Mesendoderm (in vitro differentiated cells): ENCODE measurements at regions not wholly inside any gene's neighbourhood (a gene's known extent, or its start where the extent isn't known, plus 50 kb on each side); places are given as distances from the start of the nearest gene placed in this dataset.

Experiments
- DNase-seq: peaks from one replicate; pipeline ENCODE4 v3.0.0; 2013
- H2AK5ac ChIP-seq: 2 replicates; pipeline ENCODE4 v1.6.1; 2013; ENCODE audit warnings: low read length, inconsistent platforms
- H2BK120ac ChIP-seq: 2 replicates; pipeline ENCODE4 v1.6.1; 2013; ENCODE audit warnings: low read depth, mild to moderate bottlenecking, low read length, moderate library complexity, mixed read lengths
- H2BK15ac ChIP-seq: replicated peaks from 2 replicates; pipeline ENCODE4 v1.6.1; 2013; ENCODE audit warnings: low read depth, mild to moderate bottlenecking, moderate library complexity
- H2BK5ac ChIP-seq: 2 replicates; pipeline ENCODE4 v1.6.1; 2013; ENCODE audit warnings: low read length, inconsistent platforms
- H3K18ac ChIP-seq: 2 replicates; pipeline ENCODE4 v1.6.1; 2013; ENCODE audit warnings: mild to moderate bottlenecking, low read length, mixed read lengths
- H3K23ac ChIP-seq: one replicate; pipeline ENCODE4 v1.6.1; 2013; ENCODE audit warnings: low read length
- H3K27ac ChIP-seq: 2 replicates; pipeline ENCODE4 v1.5.1; 2013; ENCODE audit warnings: low read depth, mild to moderate bottlenecking, inconsistent platforms, low read length, moderate library complexity
- H3K27me3 ChIP-seq: 2 replicates; pipeline ENCODE4 v1.6.1; 2013; ENCODE audit warnings: low read length, control low read depth, mild to moderate bottlenecking, inconsistent platforms; ENCODE audit not compliant: insufficient read depth, poor library complexity
- H3K36me3 ChIP-seq: 2 replicates; pipeline ENCODE4 v1.6.1; 2013; ENCODE audit warnings: low read length, inconsistent platforms; ENCODE audit not compliant: control insufficient read depth, insufficient read depth
- H3K4ac ChIP-seq: one replicate; pipeline ENCODE4 v1.6.1; 2013; ENCODE audit warnings: low read depth, mild to moderate bottlenecking, low read length, moderate library complexity
- H3K4me1 ChIP-seq: 2 replicates; pipeline ENCODE4 v1.6.1; 2013; ENCODE audit warnings: low read depth, low read length, inconsistent platforms; ENCODE audit not compliant: control insufficient read depth
- H3K4me2 ChIP-seq: 2 replicates; pipeline ENCODE4 v1.6.1; 2013; ENCODE audit warnings: low read length
- H3K4me3 ChIP-seq: 2 replicates; pipeline ENCODE4 v1.5.1; 2013; ENCODE audit warnings: mild to moderate bottlenecking, low read length
- H3K56ac ChIP-seq: one replicate; pipeline ENCODE4 v1.6.1; 2013; ENCODE audit warnings: low read length
- H3K79me1 ChIP-seq: 2 replicates; pipeline ENCODE4 v1.6.1; 2013; ENCODE audit warnings: low read length, inconsistent platforms
- H3K79me2 ChIP-seq: 2 replicates; pipeline ENCODE4 v1.6.1; 2013; ENCODE audit warnings: mild to moderate bottlenecking, low read length; ENCODE audit not compliant: control insufficient read depth, insufficient read depth
- H3K9ac ChIP-seq: 2 replicates; pipeline ENCODE4 v1.6.1; 2013; ENCODE audit warnings: low read length, inconsistent platforms
- H4K5ac ChIP-seq: one replicate; pipeline ENCODE4 v1.6.1; 2013; ENCODE audit warnings: low read length
- H4K8ac ChIP-seq: one replicate; pipeline ENCODE4 v1.6.1; 2013; ENCODE audit warnings: low read depth, mild to moderate bottlenecking, control low read depth, low read length, moderate library complexity
- WGBS: extraction: QIAGEN DNeasy Blood & Tissue Kit; methylation state at CpG from one replicate; pipeline ENCODE4 v1.1.7; 2013; ENCODE audit warnings: low lambda C conversion rate, missing lambda C conversion rate; ENCODE audit not compliant: insufficient coverage; ENCODE audit errors: extremely low coverage; 5-methylcytosine and 5-hydroxymethylcytosine counted together

DNA sequence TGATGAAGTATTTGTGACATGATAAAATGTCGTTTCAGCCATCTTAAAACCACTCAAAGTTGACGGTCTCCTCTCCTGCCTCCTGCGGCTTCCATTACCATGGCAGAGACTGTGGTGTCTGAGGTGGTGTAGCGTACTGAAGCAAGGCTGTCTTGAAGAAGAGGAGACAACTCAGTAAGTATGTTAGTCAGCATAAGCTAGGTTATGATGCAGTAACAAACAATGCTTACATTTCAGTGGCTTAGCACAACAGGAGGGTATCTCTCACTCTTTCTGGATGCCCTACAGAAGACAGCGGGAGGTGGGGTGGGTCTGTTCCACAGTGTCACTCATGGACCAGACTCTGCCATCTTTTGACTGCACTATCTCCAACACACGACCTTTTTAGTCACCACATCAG lies 174.7 kb upstream of the AHI1 start:
- WGBS, result no CpG with 5 or more reads among the region's 6 CpGs
- Histone ChIP-seq H3K4me2 (no peak overlapping the region), H3K27me3 (no peaks in the 10 kb centered on the region), H3K4ac (no peak overlapping the region), H3K79me2 (no peaks in the 10 kb centered on the region), H4K5ac (no peak overlapping the region), H2BK120ac (no peak overlapping the region), H3K36me3 (no peaks in the 10 kb centered on the region), H3K4me1 (no peaks in the 10 kb centered on the region), H3K9ac (no peak overlapping the region), H2BK15ac (no peak overlapping the region), H3K79me1 (no peaks in the 10 kb centered on the region), H3K23ac (no peak overlapping the region), H2AK5ac (no peak overlapping the region), H3K18ac (no peak overlapping the region), H3K27ac (no peak overlapping the region), H2BK5ac (no peak overlapping the region), H4K8ac (no peak overlapping the region), H3K56ac (no peak overlapping the region), H3K4me3 (no peak overlapping the region)
- DNase-seq, result no peak

GRCh38 chr6:135673501-135674309 lies 176.2 kb upstream of the AHI1 start:
- no peaks in the 10 kb centered on the region for H3K4me1 ChIP-seq
- H3K4me2 ChIP-seq, result no peak overlapping the region
- no CpG with 5 or more reads among the region's 11 CpGs for WGBS
- H3K4ac ChIP-seq, result no peak overlapping the region
- no peak overlapping the region for H4K5ac ChIP-seq
- no peak overlapping the region for H2BK5ac ChIP-seq
- H3K79me1 ChIP-seq, result no peaks in the 10 kb centered on the region
- H3K27ac ChIP-seq, result no peak overlapping the region
- no peak overlapping the region for H3K56ac ChIP-seq
- no peak overlapping the region for H3K18ac ChIP-seq
- no peak overlapping the region for H3K4me3 ChIP-seq
- H3K27me3 ChIP-seq, result no peaks in the 10 kb centered on the region
- H3K79me2 ChIP-seq, result no peaks in the 10 kb centered on the region
- peak; percentile 71 for DNase-seq
- no peak overlapping the region for H3K9ac ChIP-seq
- H3K23ac ChIP-seq, result no peak overlapping the region
- no peaks in the 10 kb centered on the region for H3K36me3 ChIP-seq
- H2BK120ac ChIP-seq, result no peak overlapping the region
- no peak overlapping the region for H2BK15ac ChIP-seq
- H2AK5ac ChIP-seq, result no peak overlapping the region
- no peak overlapping the region for H4K8ac ChIP-seq

GRCh38 chr6:135675026-135675425 lies 176.5 kb upstream of the PDE7B start:
- WGBS, result no CpG with 5 or more reads among the region's 2 CpGs
- Histone ChIP-seq H3K9ac (no peak overlapping the region), H3K4ac (no peak overlapping the region), H3K23ac (no peak overlapping the region), H3K27me3 (no peaks in the 10 kb centered on the region), H4K5ac (no peak overlapping the region), H2BK5ac (no peak overlapping the region), H2BK120ac (no peak overlapping the region), H3K4me2 (no peak overlapping the region), H3K4me3 (no peak overlapping the region), H3K18ac (no peak overlapping the region), H3K36me3 (no peaks in the 10 kb centered on the region), H3K79me2 (no peaks in the 10 kb centered on the region), H4K8ac (no peak overlapping the region), H3K56ac (no peak overlapping the region), H3K27ac (no peak overlapping the region), H3K79me1 (no peaks in the 10 kb centered on the region), H3K4me1 (no peaks in the 10 kb centered on the region), H2BK15ac (no peak overlapping the region), H2AK5ac (no peak overlapping the region)
- no peak for DNase-seq

- Histone ChIP-seq H2BK120ac (no peak overlapping the region), H3K36me3 (no peaks in the 10 kb centered on the region), H3K56ac (no peak overlapping the region), H3K9ac (no peak overlapping the region), H3K18ac (no peak overlapping the region), H3K27ac (no peak overlapping the region), H3K23ac (no peak overlapping the region), H3K4me2 (no peak overlapping the region), H2BK15ac (no peak overlapping the region), H4K5ac (no peak overlapping the region), H3K79me1 (no peaks in the 10 kb centered on the region), H3K4ac (no peak overlapping the region), H2BK5ac (no peak overlapping the region), H4K8ac (no peak overlapping the region), H2AK5ac (no peak overlapping the region), H3K79me2 (no peaks in the 10 kb centered on the region), H3K27me3 (no peaks in the 10 kb centered on the region), H3K4me1 (no peaks in the 10 kb centered on the region), H3K4me3 (no peak overlapping the region)
- DNase-seq, result peak; percentile 82
- no CpG with 5 or more reads among the region's 1 CpG for WGBS
Observed at GRCh38 chr6:135675862-135676261, 175.6 kb upstream of the PDE7B start.

GRCh38 chr6:135680964-135681913 lies 170.3 kb upstream of the PDE7B start:
- H3K27me3 ChIP-seq, result no peaks in the 10 kb centered on the region
- no peak for DNase-seq
- H4K5ac ChIP-seq, result no peak overlapping the region
- no peak overlapping the region for H2BK120ac ChIP-seq
- H3K4me2 ChIP-seq, result no peak overlapping the region
- H3K79me1 ChIP-seq, result no peaks in the 10 kb centered on the region
- H2BK15ac ChIP-seq, result no peak overlapping the region
- H3K56ac ChIP-seq, result no peak overlapping the region
- no peak overlapping the region for H4K8ac ChIP-seq
- H3K27ac ChIP-seq, result no peak overlapping the region
- WGBS, result no CpG with 5 or more reads among the region's 2 CpGs
- no peak overlapping the region for H3K9ac ChIP-seq
- H3K18ac ChIP-seq, result no peak overlapping the region
- no peak overlapping the region for H3K23ac ChIP-seq
- no peak overlapping the region for H3K4me3 ChIP-seq
- H3K4me1 ChIP-seq, result no peaks in the 10 kb centered on the region
- H2AK5ac ChIP-seq, result no peak overlapping the region
- no peak overlapping the region for H3K4ac ChIP-seq
- H3K79me2 ChIP-seq, result no peaks in the 10 kb centered on the region
- no peaks in the 10 kb centered on the region for H3K36me3 ChIP-seq
- no peak overlapping the region for H2BK5ac ChIP-seq
